HepG2 (cell line): ENCODE measurements at regions not wholly inside any gene's neighbourhood (a gene's known extent, or its start where the extent isn't known, plus 50 kb on each side); places are given as distances from the start of the nearest gene placed in this dataset.

Source experiments
- CCAR2 ChIP-seq: fragments of 200-400 bp; formaldehyde crosslinking; optimal IDR thresholded peaks from 2 replicates; pipeline ENCODE3; 2018; ENCODE audit warnings: low read depth, mild to moderate bottlenecking, low read length, moderate library complexity
- CCDC6 ChIP-seq: sonication (generic); formaldehyde crosslinking; IDR thresholded peaks from 2 replicates; pipeline ENCODE4 v1.8.1; 2022; ENCODE audit warnings: mild to moderate bottlenecking, missing genetic modification reagents, moderate library complexity
- EP300 ChIP-seq, 3 experiments: sonication (generic) in 1 of 3; formaldehyde crosslinking in 1 of 3; IDR thresholded peaks; 2 replicates each; pipeline versions ENCODE4 v1.5.1 to v1.6.1; 2011 to 2020; ENCODE audit warnings: low read depth in 2 of 3, low read length in 2 of 3, borderline replicate concordance in 1 of 3, improper control_type of control experiment in 1 of 3, mild to moderate bottlenecking in 1 of 3, missing genetic modification reagents in 1 of 3, moderate library complexity in 1 of 3
- GMEB1 ChIP-seq: sonication (generic); formaldehyde crosslinking; IDR thresholded peaks from 2 replicates; pipeline ENCODE4 v1.5.1; 2020; ENCODE audit warnings: missing genetic modification reagents, mild to moderate bottlenecking, borderline replicate concordance
- HMG20A ChIP-seq: IDR thresholded peaks from 2 replicates; pipeline ENCODE4 v1.6.1; 2016; ENCODE audit warnings: borderline replicate concordance
- HOXA9 ChIP-seq: sonication (generic); formaldehyde crosslinking; IDR thresholded peaks from 2 replicates; pipeline ENCODE4 v1.8.1; 2022; ENCODE audit warnings: missing genetic modification reagents, mild to moderate bottlenecking, moderate library complexity, borderline replicate concordance
- MED1 ChIP-seq: sonication (generic); formaldehyde crosslinking; IDR thresholded peaks from 2 replicates; pipeline ENCODE4 v1.4.0; 2020; ENCODE audit warnings: missing genetic modification reagents
- MXD1 ChIP-seq: sonication (generic); formaldehyde crosslinking; IDR thresholded peaks from 2 replicates; pipeline ENCODE4 v1.4.0; 2020; ENCODE audit warnings: mild to moderate bottlenecking, missing genetic modification reagents
- NFIB ChIP-seq: sonication (generic); formaldehyde crosslinking; IDR thresholded peaks from 2 replicates; pipeline ENCODE4 v1.9.0; 2021; ENCODE audit warnings: missing genetic modification reagents, mild to moderate bottlenecking, borderline replicate concordance
- SRY ChIP-seq: sonication (generic); formaldehyde crosslinking; IDR thresholded peaks from 2 replicates; pipeline ENCODE4 v1.8.0; 2022; ENCODE audit warnings: mild to moderate bottlenecking, missing genetic modification reagents
- THAP9 ChIP-seq: sonication (generic); formaldehyde crosslinking; IDR thresholded peaks from 2 replicates; pipeline ENCODE4; 2020; ENCODE audit warnings: missing genetic modification reagents, mild to moderate bottlenecking, borderline replicate concordance
- ZNF296 ChIP-seq: sonication (generic); formaldehyde crosslinking; conservative IDR thresholded peaks from 2 replicates; pipeline ENCODE4 v1.5.0; 2020; ENCODE audit warnings: mild to moderate bottlenecking, missing genetic modification reagents
- ZNF337 ChIP-seq: sonication (generic); formaldehyde crosslinking; IDR thresholded peaks from 2 replicates; pipeline ENCODE4 v1.5.1; 2020; ENCODE audit warnings: missing genetic modification reagents, low read depth, mild to moderate bottlenecking, borderline replicate concordance
- ZNF414 ChIP-seq: sonication (generic); formaldehyde crosslinking; IDR thresholded peaks from 2 replicates; pipeline ENCODE4 v1.5.0; 2020; ENCODE audit warnings: missing genetic modification reagents
- ZNF687 ChIP-seq: sonication (generic); formaldehyde crosslinking; IDR thresholded peaks from 2 replicates; pipeline ENCODE4 v1.5.1; 2020; ENCODE audit warnings: mild to moderate bottlenecking, missing genetic modification reagents, moderate library complexity
- ZSCAN21 ChIP-seq: sonication (generic); formaldehyde crosslinking; IDR thresholded peaks from 2 replicates; pipeline ENCODE4 v1.8.0; 2022; ENCODE audit warnings: mild to moderate bottlenecking, missing genetic modification reagents, moderate library complexity, borderline replicate concordance

GRCh38 chr2:16608661-16609643 is 56.7 kb downstream of the CYRIA start (continued):
- TF ChIP-seq EP300 (IDR thresholded peaks at IDR 0.05; ENCODE audit: low read depth in 2 of 2, low read length in 2 of 2) (0 out of 4 replicates have a peak, but pooled peaks of 1 of the 2 experiments have one; percentile 11), EP300 (CRISPR knock-in tag; IDR thresholded peaks at IDR 0.05; ENCODE audit: borderline replicate concordance) (no peak), ZNF414 (no peak), MED1 (no peak), ZSCAN21 (peak; percentile 22; the same call in 1 of the 2 replicates), CCAR2 (no peak), HOXA9 (0 out of 2 replicates have a peak, but pooled peaks have one; percentile 49), CCDC6 (CRISPR knock-in tag) (no peak), THAP9 (CRISPR knock-in tag) (peak; percentile 79; the same call in 1 of the 2 replicates), ZNF687 (CRISPR knock-in tag) (peak; percentile 59), HMG20A (CRISPR knock-in tag) (no peak), NFIB (CRISPR knock-in tag) (no peak), GMEB1 (CRISPR knock-in tag) (peak; percentile 34; the same call in 1 of the 2 replicates), MXD1 (CRISPR knock-in tag) (no peak), SRY (CRISPR knock-in tag) (no peak), ZNF296 (CRISPR knock-in tag) (no peak), ZNF337 (CRISPR knock-in tag) (no peak)
